Astrocyte of the cerebellum (primary cell): ENCODE measurements at regions not wholly inside any gene's neighbourhood (a gene's known extent, or its start where the extent isn't known, plus 50 kb on each side); places are given as distances from the start of the nearest gene placed in this dataset.

Experiments
- DNase-seq: peaks from one replicate; pipeline ENCODE4 v3.0.0-alpha.2; 2011; ENCODE audit warnings: low read depth
- H3K4me3 ChIP-seq: 2 replicates; pipeline ENCODE4 v1.5.1; 2011; ENCODE audit warnings: mild to moderate bottlenecking, low read depth, low read length, moderate library complexity
- in situ Hi-C: cut with HindIII; loops from 2 replicates; pipeline ENCODE4 v1.10.0; 2017; ENCODE audit warnings: low sequenced_read_pairs
- TF ChIP-seq, protein P1 (sequence below): IDR thresholded peaks from 2 replicates; pipeline ENCODE4 v1.5.1; 2012; ENCODE audit warnings: low read length, low read depth, moderate library complexity, mild to moderate bottlenecking; ENCODE audit errors: missing control alignments

DNA sequence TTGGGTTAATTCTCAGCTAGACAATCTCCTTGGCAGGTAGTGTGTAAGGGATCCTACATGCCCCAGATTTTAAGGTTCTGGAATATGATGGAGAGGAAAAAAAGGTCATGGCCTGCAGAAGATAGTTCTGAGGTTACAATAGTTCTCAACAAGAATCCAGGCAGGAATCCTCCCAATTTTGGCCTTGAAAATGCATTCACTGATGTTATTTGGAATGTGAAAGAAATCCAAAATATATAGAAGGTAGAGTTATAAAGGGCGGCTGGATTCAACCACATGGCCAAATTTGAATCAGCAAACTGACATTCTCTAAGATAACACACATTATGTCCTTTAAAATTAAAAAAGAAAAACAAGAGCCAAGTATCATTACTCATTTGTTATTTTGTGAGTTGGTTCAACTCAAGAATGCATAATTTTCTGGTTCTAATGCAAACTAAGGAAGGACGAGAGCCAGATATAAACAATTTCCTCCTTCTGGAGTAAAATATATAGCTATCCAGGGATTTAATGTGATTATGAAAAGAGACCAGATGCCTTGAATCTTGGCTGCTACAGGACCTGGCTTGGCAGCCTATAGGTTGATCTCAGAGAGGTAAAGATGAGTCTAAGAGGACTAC lies 177.0 kb upstream of the G2E3 start:
- in situ Hi-C loops = no loop called here
- TF ChIP-seq, protein P1, sequence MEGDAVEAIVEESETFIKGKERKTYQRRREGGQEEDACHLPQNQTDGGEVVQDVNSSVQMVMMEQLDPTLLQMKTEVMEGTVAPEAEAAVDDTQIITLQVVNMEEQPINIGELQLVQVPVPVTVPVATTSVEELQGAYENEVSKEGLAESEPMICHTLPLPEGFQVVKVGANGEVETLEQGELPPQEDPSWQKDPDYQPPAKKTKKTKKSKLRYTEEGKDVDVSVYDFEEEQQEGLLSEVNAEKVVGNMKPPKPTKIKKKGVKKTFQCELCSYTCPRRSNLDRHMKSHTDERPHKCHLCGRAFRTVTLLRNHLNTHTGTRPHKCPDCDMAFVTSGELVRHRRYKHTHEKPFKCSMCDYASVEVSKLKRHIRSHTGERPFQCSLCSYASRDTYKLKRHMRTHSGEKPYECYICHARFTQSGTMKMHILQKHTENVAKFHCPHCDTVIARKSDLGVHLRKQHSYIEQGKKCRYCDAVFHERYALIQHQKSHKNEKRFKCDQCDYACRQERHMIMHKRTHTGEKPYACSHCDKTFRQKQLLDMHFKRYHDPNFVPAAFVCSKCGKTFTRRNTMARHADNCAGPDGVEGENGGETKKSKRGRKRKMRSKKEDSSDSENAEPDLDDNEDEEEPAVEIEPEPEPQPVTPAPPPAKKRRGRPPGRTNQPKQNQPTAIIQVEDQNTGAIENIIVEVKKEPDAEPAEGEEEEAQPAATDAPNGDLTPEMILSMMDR = no peak
- DNase-seq = no peak
- no peak overlapping the region for H3K4me3 ChIP-seq

DNA sequence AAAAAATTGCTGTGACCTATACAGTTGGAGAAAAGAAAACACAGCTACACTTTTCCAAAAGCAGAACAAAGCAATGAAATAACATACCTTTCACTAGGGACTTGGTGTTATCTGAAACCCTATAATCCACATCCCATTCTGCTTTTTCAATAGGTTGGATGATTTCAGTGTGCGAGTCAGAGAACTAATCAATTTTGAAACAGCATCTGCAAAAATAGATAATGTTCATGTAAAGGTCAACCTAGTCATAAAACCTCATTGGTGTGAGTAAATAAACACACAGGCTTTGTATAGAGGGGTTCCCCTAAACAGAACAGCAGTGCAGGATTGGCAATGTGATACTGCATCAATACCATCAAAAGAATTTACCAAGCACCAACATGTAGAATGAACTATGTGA lies 173.0 kb upstream of the G2E3 start:
- TF ChIP-seq, protein P1 = no peak
- in situ Hi-C loops = no loop called here
- H3K4me3 ChIP-seq = no peak overlapping the region
- no peak for DNase-seq

DNA sequence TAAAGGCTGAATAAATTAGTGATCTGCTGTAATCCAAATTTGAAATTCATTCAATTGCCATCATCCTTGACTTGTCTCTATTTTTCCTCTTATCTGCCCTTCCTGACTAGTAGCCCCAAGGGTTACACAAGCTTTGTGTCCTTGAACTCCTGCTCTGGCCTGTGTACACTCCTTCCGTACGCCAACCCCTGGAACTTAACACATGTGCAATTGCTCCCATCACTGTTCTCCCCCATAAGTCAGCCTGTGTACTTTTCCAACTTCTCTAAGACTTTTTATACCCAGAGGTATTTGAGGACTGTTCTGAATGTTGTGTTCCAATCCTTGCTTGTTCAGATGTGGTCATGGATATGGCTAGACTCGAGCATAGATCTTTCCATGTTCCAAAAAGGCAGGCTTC lies 171.1 kb upstream of the G2E3 start:
- TF ChIP-seq, protein P1 = no peak
- DNase-seq = no peak
- no peak overlapping the region for H3K4me3 ChIP-seq
- in situ Hi-C loops = no loop called here

DNA sequence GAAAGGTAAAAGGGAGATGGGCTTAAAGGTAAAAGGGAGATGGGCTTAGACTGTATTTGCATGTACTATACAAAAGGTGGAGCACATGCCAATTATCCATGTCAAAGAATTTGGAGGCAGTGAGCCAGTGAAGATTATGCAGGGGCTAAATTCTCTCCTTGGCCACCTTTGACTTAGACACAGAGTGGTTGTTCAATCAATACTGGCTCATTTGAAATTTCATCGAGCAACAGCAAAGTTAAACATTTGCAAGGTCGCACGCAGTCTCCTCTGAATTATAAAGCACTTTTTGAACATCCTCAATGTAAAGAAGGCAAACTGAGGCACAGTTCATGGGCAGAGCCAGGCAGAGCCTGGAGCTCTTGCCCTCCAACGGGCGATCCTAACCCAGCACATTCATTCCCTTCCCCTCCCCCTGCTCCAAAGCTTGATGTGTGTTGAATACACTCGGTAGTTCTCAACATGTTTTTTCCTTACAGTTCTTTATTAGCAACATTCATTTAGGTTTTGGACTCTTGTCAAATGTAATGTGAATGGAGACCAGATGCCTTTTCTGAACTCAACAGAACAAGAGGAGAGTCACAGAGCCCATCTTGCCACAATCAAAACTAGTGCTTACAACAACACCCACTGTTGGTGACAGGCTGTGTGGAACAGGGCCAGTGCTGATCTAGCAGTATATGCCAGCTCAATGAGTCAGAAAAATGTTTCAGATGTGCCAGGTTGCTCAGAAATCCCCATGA lies 169.7 kb upstream of the G2E3 start:
- TF ChIP-seq, protein P1 = no peak
- in situ Hi-C loops = no loop called here
- peak; percentile 9 for DNase-seq
- H3K4me3 ChIP-seq = no peak overlapping the region

DNA sequence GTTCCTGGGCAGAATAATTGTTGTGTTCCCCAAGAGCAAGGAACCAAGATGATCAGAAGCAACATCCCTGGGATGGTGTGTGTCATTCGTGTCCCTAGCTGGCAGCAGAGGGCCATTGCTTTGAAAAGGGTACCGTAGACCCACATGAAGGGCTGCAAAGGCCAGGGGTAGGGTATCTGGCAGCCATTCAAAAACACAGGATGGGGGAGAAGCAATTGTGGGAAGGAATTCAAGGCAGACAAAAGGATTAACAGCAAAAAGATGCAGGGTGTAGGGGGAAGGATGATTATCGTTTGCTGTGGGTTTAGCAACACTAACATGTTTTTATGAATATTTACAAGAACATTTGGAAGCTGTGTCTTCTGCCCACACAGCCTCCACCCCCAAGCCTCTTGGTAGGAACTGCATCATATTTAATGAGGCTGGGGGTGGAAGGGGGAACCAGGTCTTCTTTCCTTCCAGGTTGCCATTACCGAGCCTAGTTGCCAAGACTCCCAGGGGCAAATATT lies 169.0 kb upstream of the G2E3 start:
- TF ChIP-seq, protein P1 = no peak
- no peak overlapping the region for H3K4me3 ChIP-seq
- no peak for DNase-seq
- in situ Hi-C loops = no loop called here

DNA sequence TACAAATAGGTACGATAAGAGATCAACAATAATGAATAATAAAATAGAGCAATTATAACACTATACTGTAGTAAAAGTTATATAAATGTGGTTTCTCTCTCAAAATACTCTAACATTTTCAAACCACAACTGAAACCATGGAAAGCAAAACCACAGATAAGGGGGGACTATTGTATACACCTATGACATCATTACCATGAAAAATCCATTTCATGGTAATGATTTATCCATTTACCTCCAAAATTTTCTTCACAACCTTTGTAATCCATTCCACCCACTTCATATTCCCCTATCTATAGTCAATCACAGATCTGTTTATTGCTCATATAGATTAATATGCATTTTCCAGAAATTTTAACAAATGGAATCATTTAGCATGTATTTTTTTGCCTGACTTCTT lies 163.9 kb upstream of the G2E3 start:
- in situ Hi-C loops = no loop called here
- TF ChIP-seq, protein P1 = no peak
- DNase-seq = peak; percentile 18
- no peak overlapping the region for H3K4me3 ChIP-seq
